Stimulated activated CD4-positive, alpha-beta T cell treated with anti-CD3 and anti-CD28 coated beads, Interleukin-1b, Interleukin-23, amount 100 ng/mL, for 48 hours (primary cell): ENCODE measurements at regions not wholly inside any gene's neighbourhood (a gene's known extent, or its start where the extent isn't known, plus 50 kb on each side); places are given as distances from the start of the nearest gene placed in this dataset.
"Not testable (repeated sequence)": the region's sequence is repeated elsewhere in the genome, so short reads cannot be mapped to it uniquely, and the experiment has no call there.

Source experiments
- DNase-seq: peaks from one replicate; pipeline ENCODE4 v3.0.0-alpha.2; 2020

DNA sequence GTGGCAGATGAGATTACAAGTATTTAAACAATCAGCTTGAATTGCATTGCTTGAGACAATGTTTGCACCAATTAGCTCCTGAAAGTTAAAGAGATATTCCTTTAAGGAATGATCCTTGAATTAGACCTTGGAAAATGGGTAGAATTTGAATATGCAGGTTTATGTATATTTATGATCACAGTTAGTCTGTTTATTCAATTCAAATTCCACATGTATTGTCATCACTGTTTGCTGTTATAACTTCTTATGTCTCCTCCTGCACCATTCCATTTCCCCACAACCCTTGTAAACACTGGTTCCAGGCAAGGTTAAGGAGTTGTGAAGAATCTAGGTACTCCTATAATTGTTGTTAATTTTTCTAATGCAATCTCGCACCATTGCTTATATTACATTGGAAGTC lies 518.2 kb upstream of the PBX1 start:
- no peak for DNase-seq

DNA sequence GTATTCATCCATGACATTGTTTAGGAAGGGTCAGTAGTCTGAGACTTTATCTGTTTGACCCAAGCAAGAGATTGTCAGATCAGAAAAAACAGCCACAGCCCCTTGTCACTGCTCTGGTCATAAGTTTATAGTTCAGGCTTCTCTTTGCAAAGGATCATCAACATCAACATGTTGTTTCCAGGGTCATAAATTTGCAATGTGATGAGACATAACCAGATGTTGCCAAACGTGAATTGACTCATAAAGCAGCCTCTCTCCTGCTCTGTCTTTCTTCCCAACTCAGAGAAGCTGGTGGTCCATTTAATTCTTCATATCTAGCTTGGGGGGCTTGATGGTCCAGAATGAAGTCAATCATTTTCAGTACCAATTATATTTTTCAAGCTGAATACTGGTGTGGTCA lies 507.2 kb upstream of the PBX1 start:
- DNase-seq: no peak

DNA sequence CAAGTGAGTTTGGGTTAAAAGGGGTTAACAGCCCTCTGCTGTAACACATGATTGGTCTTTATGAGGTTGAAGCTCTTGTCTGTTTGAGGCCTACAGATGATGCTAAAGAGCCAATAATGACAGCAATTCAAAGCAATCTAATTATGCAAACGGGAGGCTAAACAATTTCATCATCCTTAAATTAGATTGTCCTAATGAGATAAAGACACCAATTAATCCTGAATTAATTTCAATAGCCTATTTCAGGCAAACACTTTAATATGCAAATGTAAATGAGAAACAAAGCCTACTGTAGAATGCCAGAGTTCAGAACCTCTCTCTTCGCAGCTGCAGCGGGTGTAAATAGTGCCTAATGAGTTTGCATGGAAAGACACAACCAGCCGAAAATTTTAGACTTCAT lies 504.7 kb upstream of the PBX1 start:
- DNase-seq: no peak

DNA sequence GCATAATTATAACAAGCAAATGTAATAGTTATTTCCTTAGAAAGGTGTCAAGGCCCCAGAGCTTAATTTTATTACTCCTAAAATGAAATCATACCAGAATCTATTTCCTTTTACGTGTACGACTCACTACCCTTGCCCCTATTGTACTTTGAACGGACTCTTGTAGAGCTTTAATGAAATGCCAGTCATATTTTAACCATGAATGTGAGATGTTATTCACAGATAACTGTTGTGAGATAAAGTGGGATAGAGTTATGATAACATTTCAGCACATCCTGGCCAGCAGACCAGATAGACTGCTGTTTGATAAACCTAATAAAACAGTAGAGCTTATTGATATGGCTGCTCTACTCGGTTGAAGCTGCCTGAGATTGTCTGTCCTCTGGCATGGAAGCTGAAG lies 500.8 kb upstream of the PBX1 start:
- DNase-seq: no peak

GRCh38 chr1:164061528-164061927 lies 497.5 kb upstream of the PBX1 start:
- DNase-seq: no peak

DNA sequence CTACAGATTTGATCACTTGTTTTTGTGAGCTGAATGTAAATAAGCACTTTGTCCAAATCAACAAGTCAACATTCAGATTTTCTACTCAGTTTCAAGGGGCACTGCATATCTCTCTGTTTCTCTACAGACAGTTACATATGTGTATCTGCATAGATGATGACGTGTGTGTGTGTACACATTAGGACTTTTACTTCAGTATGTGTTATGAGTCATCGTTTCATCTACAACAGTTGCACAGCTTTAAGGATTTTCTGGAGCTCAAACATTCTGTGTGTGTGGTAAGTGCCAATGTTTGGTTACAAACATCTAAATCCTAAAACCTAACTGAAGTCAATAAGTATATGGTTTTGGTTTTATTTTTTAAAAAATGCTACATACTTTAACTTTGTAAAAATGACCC lies 494.5 kb upstream of the PBX1 start:
- no peak for DNase-seq

DNA sequence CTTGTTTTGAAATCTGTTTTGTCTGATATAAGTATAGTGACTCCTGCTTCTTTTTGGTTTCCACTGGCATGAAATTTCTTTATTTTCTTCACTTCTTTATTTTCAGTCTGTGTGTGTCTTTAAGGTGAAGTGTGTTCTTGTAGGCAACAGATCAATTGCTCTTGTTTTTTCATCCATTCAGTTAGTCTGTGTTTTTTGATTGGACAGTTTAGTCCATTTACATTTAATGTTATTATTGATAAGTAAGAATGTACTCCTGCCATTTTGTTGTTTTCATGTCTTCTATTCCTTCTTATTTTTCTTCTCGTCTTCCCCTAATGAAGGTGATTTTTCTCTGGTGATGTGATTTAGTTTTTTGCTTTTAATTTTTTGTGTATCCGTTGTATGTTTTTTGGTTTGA lies 487.7 kb upstream of the PBX1 start:
- DNase-seq: no peak

- DNase-seq: no peak
These were observed 472.2 kb upstream of the PBX1 start for GRCh38 chr1:164086832-164087231.

- no peak for DNase-seq
These were observed 471.0 kb upstream of the PBX1 start for GRCh38 chr1:164087906-164088453.

GRCh38 chr1:164092603-164093353 lies 466.2 kb upstream of the PBX1 start:
- DNase-seq: no peak

DNA sequence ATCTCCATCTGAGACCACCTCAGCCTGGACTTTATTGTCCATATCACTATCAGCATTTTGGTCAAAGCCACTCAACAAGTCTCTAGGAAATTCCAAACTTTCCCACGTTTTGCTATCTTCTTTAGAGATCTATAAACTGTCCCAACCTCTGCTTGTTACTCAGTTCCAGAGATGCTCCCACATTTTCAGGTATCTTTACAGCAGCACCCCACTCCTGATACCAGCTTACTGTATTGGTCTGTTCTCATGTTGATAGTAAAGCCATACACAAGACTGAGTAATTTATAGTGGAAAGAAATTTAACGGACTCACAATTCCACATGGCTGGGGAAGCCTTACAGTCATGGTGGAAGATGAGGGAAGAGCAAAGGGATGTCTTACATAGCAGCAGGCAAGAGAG lies 465.4 kb upstream of the PBX1 start:
- DNase-seq: no peak

DNA sequence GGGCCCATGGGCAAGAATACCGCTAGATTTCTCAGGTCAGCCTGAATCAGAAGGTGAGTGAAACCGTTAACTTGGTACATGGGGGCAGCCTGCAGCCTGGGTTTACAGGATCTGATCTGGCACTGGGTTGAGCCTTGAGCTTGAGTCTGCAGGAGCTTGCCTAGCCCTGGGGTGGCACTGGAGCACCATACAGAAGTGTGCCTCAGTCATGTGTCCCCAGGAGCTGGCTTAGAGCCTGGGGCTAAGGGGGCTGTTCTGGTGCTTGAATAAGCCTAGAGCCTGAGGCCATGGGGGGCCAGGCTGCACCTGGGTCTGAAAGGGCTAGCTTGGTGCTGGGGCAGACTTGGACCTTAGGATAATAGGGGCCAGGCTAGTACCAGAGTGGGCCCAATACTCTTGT lies 457.2 kb upstream of the PBX1 start:
- no peak for DNase-seq

DNA sequence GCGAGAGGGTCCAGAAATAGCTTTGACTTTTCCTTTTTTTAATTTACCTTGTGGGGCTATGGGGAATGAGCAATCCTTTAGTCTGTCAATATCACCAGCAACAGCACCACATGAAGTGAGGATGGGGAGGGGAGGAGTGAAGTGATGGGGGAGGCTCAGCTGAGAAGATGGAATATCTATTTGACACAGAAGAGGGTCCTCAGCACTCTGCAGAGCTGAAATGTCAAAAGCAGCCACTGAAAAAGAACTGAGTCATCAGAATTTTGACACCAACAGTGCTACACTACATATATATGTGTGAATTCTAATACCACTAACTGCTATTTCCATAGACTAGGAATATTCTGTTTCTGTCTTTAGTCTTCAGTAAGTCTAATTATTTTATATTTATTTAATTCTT lies 427.0 kb upstream of the PBX1 start:
- DNase-seq: no peak

DNA sequence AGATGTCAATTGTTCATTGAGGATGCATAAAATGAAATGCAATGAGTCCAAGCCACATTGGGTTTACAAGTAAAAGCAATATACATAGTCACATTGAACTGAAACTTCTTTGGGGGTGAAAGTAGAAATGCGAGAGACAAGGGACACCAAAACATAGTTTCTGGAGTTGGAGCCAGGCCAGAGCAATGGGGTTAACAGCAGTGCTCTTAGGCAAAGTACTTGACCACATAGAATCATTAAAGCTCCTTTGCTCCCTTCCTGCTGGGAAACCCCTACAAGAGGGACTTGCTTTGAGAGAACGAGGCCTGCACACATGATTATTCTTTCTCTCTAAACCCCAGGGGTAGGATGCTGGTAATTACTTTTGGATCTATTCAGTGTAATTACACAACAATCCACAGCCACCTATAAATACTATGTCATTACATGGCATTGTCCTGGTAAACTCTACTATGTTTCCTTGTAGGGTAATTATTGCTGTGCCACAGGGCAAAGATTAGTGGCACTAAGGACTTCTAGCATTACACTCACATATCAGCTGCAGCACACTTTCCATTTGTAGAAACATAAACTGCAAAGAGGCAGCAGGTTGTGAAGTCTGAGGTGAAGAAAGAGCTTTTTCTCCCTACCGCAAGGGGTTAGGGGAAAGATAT lies 421.6 kb upstream of the PBX1 start:
- no peak for DNase-seq

DNA sequence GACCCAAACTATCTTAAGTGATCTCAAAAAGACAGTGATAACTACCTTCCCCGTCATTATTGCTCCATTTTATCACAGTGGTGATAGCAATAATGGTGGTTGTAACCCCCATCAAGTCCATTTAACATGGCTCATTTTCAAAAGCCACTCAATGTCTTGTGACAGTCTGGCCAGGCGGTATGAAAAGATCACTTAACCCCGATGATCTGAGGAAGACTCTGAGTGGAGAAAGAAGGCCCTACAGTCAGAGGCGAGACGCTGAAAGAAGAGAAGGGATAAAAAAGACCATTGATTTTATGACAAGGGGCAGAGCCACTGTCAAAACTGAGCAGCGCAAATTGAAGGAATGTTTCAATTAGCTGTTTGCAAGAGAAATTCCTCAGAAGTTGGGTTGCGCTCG lies 417.2 kb upstream of the PBX1 start:
- DNase-seq: no peak

DNA sequence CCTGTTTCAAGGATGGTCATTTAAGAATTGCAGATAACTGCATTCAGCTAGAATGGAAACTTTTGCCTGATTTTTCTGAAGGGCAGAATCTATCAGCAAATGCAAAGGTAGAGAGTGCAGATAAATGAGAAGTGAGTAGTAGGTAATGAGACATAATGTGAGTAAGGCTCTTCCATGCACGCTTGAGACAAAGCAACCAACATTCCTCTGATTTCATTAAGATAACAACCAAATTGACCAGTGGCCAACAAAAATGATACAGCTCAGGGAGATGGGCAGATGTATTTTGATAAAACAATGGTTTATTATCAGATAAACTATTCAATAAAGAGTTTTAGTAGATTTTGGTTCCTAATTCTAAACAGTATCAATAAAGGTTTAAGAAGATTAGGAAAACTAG lies 404.4 kb upstream of the PBX1 start:
- no peak for DNase-seq

- no peak for DNase-seq
These were observed 403.6 kb upstream of the PBX1 start for GRCh38 chr1:164155347-164155746.

DNA sequence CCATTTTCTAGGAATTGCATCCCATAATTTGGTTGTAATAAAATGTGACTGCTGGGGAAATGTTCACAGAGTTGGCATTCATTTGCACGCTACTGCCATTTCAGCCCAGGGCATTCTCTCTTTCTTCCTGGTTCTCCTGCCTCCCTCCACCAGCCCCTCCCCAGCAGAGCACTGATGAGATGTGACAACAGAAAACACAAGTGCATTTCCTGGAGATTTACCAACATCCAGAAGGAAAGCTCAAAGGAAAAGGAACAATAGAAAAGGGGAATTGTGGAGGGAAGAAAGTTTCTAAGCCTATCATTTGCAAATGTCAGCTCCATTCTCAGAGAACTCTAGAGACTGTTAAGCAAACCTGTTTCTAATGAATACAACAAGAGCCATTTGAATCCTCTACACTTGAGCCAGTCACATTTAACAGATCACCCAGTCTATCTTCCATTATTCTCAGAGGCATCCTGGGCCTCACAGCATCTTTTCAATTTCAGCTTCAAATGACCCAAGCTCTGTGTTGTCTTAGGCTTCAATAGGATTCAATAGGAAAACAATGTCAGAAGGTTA lies 395.6 kb upstream of the PBX1 start:
- DNase-seq: no peak

DNA sequence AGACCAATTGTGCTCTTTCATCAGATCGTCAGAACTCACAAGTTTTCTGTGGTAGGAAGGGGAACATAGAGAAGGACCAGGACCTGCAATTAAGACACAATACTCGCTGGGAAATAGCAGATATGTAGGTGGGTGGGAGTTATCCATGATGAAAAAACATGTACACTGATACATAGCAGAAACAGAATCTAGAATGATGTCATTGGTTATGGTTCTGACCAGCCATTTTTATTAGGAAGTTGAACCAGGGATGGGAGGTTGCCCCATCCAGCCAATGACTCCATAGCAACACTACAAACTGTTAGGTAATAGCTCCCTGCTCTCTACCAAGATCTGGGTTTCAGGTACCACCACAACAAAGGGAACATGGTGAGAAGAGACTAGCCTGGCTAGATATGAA lies 393.5 kb upstream of the PBX1 start:
- no peak for DNase-seq

- not testable (repeated sequence) for DNase-seq
These were observed 392.5 kb upstream of the PBX1 start for GRCh38 chr1:164166454-164166853.

GRCh38 chr1:164177118-164177517 lies 381.9 kb upstream of the PBX1 start:
- no peak for DNase-seq

DNA sequence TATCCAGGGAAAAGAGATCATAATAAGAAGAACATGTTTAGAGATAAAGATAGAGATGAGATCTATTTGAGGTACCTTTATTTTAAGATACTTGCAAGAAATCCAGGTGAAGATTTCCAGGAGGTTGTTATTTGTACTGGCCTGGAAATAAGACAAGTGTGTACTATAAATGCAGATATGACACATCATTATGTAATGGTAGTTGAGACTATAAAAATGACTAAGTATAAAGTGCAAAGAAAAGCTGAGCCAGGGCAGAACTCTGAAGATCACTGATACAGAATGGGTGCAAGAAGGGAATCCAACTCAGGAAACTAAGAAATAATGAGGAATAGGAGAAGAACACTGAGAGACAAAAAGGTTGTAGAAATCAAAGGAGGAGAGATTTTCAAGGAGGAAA lies 378.2 kb upstream of the PBX1 start:
- no peak for DNase-seq

DNA sequence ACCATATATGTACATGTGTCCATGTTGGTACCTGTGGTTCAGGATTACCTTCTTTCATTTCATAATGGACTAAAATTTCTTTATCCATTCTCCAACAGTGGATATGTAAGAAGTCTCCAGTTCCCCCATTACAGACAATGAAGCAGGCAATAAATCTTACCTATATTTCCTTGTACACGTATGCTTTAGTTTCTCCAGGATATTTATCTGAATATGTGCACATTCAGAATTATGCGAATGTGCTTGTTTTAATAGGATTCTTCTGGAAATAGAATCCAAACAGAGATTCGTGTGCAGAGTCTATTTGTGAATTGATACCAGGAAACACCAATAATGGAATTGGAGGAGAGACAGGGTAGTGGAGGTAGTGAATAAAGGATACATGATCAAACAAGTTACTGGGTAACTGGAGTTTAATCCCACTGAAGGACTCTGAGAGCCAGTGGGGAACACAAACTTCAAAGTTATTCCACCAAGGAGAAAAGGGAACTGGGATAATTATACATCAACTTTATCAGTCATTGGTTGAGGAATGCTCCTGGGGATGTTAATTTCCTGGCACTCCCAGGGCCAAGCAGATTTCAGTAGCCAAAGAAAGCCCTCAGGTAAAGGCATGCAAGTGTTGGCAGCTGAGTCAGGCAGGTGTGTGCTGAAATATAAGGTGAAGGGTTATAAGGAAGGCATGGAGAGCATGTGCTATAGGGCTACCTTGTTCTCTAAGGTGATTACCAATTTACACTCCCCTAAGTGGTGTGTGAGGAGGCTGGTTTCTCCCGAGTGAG lies 374.9 kb upstream of the PBX1 start:
- DNase-seq: no peak

DNA sequence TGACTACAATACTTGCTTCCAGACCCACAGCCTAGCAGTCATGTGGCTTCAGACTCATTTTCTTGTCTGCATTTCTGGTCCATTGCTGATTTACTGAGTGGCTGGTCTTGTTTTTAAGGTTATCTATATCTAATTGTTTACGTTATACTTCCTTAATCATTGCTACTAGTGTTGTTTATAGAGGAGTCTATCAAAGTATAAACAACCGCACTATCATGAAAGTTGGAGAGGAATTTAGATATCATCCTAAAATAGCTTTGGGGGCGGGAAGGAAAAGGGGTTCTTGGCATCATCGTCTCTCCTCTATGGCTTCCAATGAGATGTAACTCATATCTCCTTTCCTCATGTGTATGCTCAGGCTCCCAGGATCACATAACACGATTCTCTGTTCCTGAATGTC lies 372.1 kb upstream of the PBX1 start:
- no peak for DNase-seq
